RWPE2 (cell line): ENCODE measurements at regions not wholly inside any gene's neighbourhood (a gene's known extent, or its start where the extent isn't known, plus 50 kb on each side); places are given as distances from the start of the nearest gene placed in this dataset.

Experiments used
- ATAC-seq: fragments of 200-7000 bp; cut with Tn5 transposase; 3 replicates; pipeline ENCODE4 v1.9.1; 2021; ENCODE audit warnings: low read depth
- DNase-seq: peaks from one replicate; pipeline ENCODE4 v3.0.0-alpha.2; 2020; ENCODE audit warnings: low spot score
- H3K27ac ChIP-seq: fragments of 450-650 bp; 2 replicates; pipeline ENCODE4 v1.5.1; 2017; ENCODE audit warnings: mild to moderate bottlenecking; ENCODE audit not compliant: poor library complexity, severe bottlenecking
- H3K27me3 ChIP-seq: fragments of 250-450 bp; sonication (Bioruptor Pico); 2 replicates; pipeline ENCODE4 v1.5.1; 2021; ENCODE audit warnings: mild to moderate bottlenecking, moderate library complexity; ENCODE audit not compliant: insufficient read depth, poor library complexity, severe bottlenecking
- H3K36me3 ChIP-seq: fragments of 250-450 bp; sonication (Bioruptor Pico); 2 replicates; pipeline ENCODE4 v1.5.1; 2020; ENCODE audit warnings: low read depth, mild to moderate bottlenecking, moderate library complexity
- H3K4me1 ChIP-seq: fragments of 250-450 bp; sonication (Bioruptor Pico); 2 replicates; pipeline ENCODE4 v1.5.1; 2021; ENCODE audit warnings: mild to moderate bottlenecking, moderate library complexity; ENCODE audit not compliant: insufficient read depth, poor library complexity, severe bottlenecking
- H3K4me3 ChIP-seq: fragments of 250-450 bp; sonication (Bioruptor Pico); 2 replicates; pipeline ENCODE4 v1.5.1; 2021; ENCODE audit warnings: mild to moderate bottlenecking, moderate library complexity; ENCODE audit not compliant: severe bottlenecking
- H3K9me3 ChIP-seq: fragments of 250-450 bp; sonication (Bioruptor Pico); 2 replicates; pipeline ENCODE4 v1.5.1; 2021; ENCODE audit warnings: mild to moderate bottlenecking, moderate library complexity; ENCODE audit not compliant: severe bottlenecking
- CTCF ChIP-seq: fragments of 450-650 bp; IDR thresholded peaks from one replicate; pipeline ENCODE4 v1.5.1; 2017; ENCODE audit warnings: mild to moderate bottlenecking, moderate library complexity; ENCODE audit not compliant: poor library complexity, severe bottlenecking

DNA sequence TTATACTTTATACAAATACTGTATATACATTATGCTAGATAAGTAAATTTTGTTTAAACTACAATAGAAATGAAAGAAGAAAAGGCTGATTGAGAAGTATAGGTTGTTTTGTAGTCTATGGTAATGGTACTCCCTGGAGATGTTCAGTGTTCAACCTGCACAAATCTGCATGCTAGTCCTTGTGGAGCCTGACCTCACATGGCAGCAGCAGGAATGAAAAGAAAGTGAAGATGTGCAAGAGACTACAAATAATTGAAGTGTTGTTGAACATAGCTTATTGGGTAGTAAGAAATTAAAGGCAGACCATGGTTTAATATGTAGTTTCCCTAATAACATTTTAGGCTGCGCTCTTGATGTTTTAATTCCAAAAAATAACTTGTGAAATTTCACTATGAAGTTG is 201.2 kb downstream of the TGFB2 start:
- ATAC-seq (no peak), DNase-seq (no peak)
- H3K4me3 ChIP-seq, result no peak overlapping the region

GRCh38 chr1:218547957-218548730 is 203.0 kb downstream of the TGFB2 start:
- H3K36me3 ChIP-seq, result no peaks in the 10 kb centered on the region
- no peaks in the 10 kb centered on the region for H3K4me1 ChIP-seq
- DNase-seq (no peak), ATAC-seq (no peak)
- no peak overlapping the region for H3K27ac ChIP-seq
- no peaks in the 10 kb centered on the region for H3K27me3 ChIP-seq
- TF ChIP-seq CTCF, result no peak
- H3K9me3 ChIP-seq, result no peaks in the 10 kb centered on the region
- H3K4me3 ChIP-seq, result no peak overlapping the region

More for the DNA sequence above, 201.2 kb downstream of the TGFB2 start:
- TF ChIP-seq CTCF, result peak; percentile 25
- no peaks in the 10 kb centered on the region for H3K4me1 ChIP-seq
- H3K36me3 ChIP-seq, result no peaks in the 10 kb centered on the region
- H3K9me3 ChIP-seq, result no peaks in the 10 kb centered on the region
- no peak overlapping the region for H3K27ac ChIP-seq
- no peaks in the 10 kb centered on the region for H3K27me3 ChIP-seq

- H3K27me3 ChIP-seq, result no peaks in the 10 kb centered on the region
- H3K4me3 ChIP-seq, result no peak overlapping the region
- H3K4me1 ChIP-seq, result no peaks in the 10 kb centered on the region
- H3K9me3 ChIP-seq, result no peaks in the 10 kb centered on the region
- H3K27ac ChIP-seq, result no peak overlapping the region
- no peak for ATAC-seq
- no peak for TF ChIP-seq CTCF
- H3K36me3 ChIP-seq, result no peaks in the 10 kb centered on the region
- DNase-seq, result no peak
Observed at GRCh38 chr1:218548764-218549163, 203.6 kb downstream of the TGFB2 start.

GRCh38 chr1:218553197-218553596 is 208.1 kb downstream of the TGFB2 start:
- no peaks in the 10 kb centered on the region for H3K27me3 ChIP-seq
- H3K9me3 ChIP-seq, result no peaks in the 10 kb centered on the region
- no peak overlapping the region for H3K27ac ChIP-seq
- no peak overlapping the region for H3K4me3 ChIP-seq
- TF ChIP-seq CTCF, result no peak
- DNase-seq (no peak), ATAC-seq (no peak)
- no peaks in the 10 kb centered on the region for H3K4me1 ChIP-seq
- no peaks in the 10 kb centered on the region for H3K36me3 ChIP-seq

GRCh38 chr1:218556016-218556415 is 210.9 kb downstream of the TGFB2 start:
- H3K4me3 ChIP-seq, result no peak overlapping the region
- H3K27me3 ChIP-seq, result no peaks in the 10 kb centered on the region
- no peaks in the 10 kb centered on the region for H3K36me3 ChIP-seq
- no peaks in the 10 kb centered on the region for H3K9me3 ChIP-seq
- no peaks in the 10 kb centered on the region for H3K4me1 ChIP-seq
- no peak for ATAC-seq
- no peak for TF ChIP-seq CTCF
- H3K27ac ChIP-seq, result no peak overlapping the region
- DNase-seq, result no peak
